A673 (cell line): ENCODE measurements at regions not wholly inside any gene's neighbourhood (a gene's known extent, or its start where the extent isn't known, plus 50 kb on each side); places are given as distances from the start of the nearest gene placed in this dataset.

Experiments
- CTCF ChIP-seq: fragments of 300-800, 200-600 bp; sonication (generic); conservative IDR thresholded peaks from 2 replicates; pipeline ENCODE4 v1.5.1; 2017; ENCODE audit warnings: low read depth, mild to moderate bottlenecking, antibody characterized with exemption, low read length, moderate library complexity, mixed read lengths
- EZH2 ChIP-seq: fragments of 200-600 bp; sonication (generic); IDR thresholded peaks from 2 replicates; pipeline ENCODE4 v1.6.1; 2017; ENCODE audit warnings: borderline replicate concordance, low read depth, mild to moderate bottlenecking, mixed read lengths, antibody characterized with exemption, low read length; ENCODE audit not compliant: poor library complexity, severe bottlenecking

GRCh38 chr16:66079671-66080334 is 286.7 kb upstream of the CDH5 start:
- TF ChIP-seq CTCF (no peak), EZH2 (no peak)
